ENCODE measurements at regions not wholly inside any gene's neighbourhood (a gene's known extent, or its start where the extent isn't known, plus 50 kb on each side); places are given as distances from the start of the nearest gene placed in this dataset.

DNA sequence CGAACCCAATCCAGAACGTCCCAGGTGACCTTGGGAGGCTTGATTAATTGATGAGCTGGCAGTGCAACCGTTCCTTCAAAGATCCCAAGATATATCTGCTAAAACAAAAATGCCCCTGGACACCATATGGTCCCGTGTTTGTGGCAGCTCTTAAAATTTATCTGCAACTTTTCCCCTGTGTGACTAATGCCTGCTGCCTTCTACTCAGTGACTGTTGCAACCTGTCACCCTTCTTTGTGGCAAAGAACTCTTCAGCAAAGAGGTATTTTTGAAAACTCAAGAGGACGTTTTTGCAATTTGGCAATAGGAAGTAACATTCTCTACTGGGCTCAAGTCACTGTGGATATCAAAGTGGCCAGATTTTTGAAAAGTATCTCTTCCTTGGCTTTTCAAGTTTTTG lies 75.8 kb upstream of the SOD3 start:
- no peak for DNase-seq (ENCODE audit: low spot score)

GRCh38 chr4:24720436-24720835 lies 74.9 kb upstream of the SOD3 start:
- DNase-seq (ENCODE audit: low spot score), result no peak

- DNase-seq (ENCODE audit: low spot score), result no peak
Measured at GRCh38 chr4:24720979-24721378, 74.4 kb upstream of the SOD3 start.

GRCh38 chr4:24722026-24722568 lies 73.3 kb upstream of the SOD3 start:
- no peak for DNase-seq (ENCODE audit: low spot score)

GRCh38 chr4:24727390-24728224 lies 67.8 kb upstream of the SOD3 start:
- no peak for DNase-seq (ENCODE audit: low spot score)

- no peak for DNase-seq (ENCODE audit: low spot score)
Measured at GRCh38 chr4:24729119-24729730, 66.1 kb upstream of the SOD3 start.

- DNase-seq (ENCODE audit: low spot score), result peak; percentile 89
Measured at GRCh38 chr4:24730256-24731001, 64.9 kb upstream of the SOD3 start.

DNA sequence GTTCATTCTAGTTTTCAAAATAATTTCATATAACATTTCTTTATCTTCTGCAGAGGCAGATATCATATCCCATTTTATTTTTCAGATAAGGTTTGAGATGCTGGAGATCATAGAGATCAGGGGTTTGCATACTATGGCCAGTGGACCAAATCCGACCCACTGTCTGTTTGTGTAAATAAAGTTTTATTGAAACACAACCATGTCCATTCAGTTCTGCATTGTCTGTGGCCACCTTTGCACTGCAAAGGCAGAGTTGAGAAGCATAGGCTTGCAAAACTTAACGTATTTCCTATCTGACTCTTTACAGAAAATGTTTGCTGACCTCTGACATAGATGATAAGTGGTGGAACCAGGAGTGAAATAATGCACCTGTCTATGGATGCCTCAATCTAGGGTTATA lies 63.9 kb upstream of the SOD3 start:
- DNase-seq (ENCODE audit: low spot score), result no peak

- peak; percentile 44 for DNase-seq (ENCODE audit: low spot score)
Measured at GRCh38 chr4:24734511-24734910, 60.9 kb upstream of the SOD3 start.

DNA sequence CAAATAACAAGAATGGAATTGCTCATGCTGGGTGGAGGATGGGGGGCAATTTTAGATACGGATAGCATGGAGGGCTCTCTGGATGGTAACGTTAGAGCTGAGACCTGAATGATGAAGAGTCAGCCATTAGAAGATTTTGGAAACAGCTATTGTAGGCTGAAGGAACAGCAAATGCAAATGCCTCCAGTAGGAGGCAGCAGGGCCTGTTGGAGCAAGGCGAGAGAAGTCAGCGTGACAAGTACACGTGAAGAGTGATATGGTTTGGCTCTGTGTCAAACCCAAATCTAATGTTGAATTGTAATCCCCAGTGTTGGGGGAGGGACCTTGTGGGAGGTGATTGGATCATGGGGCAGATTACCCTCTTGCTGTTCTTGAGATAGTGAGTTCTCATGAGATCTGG lies 59.3 kb upstream of the SOD3 start:
- DNase-seq (ENCODE audit: low spot score), result no peak

- no peak for DNase-seq (ENCODE audit: low spot score)
Measured at GRCh38 chr4:24741910-24742309, 53.5 kb upstream of the SOD3 start.

DNA sequence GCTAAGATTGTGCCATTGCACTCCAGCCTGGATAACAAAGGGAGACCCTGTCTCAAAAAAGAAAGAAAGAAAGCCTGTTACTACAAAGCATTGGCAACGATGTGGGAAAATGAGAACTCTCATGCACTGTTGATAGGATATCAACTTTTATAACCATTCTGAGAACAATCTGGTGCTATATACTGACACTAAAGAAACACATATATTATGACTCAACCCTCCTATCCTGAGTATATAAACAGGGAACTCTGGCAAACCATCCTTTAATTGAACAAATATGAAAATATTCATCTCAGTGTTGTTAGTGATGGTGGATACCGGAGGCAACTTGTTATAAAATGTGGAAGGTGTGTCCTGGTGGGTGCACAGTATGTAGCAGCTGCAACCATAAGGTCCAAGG lies 53.0 kb upstream of the SOD3 start:
- no peak for DNase-seq (ENCODE audit: low spot score)

GRCh38 chr4:24742773-24743172 lies 52.6 kb upstream of the SOD3 start:
- DNase-seq (ENCODE audit: low spot score), result no peak

DNA sequence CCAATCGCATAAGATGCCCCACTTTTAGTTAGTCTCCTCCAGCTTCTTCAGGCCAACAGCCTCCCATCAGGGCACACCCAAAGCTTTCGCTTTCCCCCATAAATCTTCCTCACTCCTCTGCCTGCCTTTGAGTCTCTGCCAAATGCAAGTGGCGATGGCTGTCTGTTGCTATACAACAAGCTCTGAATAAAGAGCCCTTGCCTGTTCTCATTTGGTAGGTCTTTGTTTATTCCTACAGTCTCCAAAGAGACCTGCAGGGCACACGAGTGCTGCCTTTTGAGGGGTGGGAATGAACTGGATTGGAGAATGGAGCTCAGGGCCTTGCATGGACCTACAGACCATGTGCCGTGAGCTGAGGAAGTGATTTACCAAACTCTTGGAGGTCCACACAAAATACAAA lies 52.2 kb upstream of the SOD3 start:
- no peak for DNase-seq (ENCODE audit: low spot score)

DNA sequence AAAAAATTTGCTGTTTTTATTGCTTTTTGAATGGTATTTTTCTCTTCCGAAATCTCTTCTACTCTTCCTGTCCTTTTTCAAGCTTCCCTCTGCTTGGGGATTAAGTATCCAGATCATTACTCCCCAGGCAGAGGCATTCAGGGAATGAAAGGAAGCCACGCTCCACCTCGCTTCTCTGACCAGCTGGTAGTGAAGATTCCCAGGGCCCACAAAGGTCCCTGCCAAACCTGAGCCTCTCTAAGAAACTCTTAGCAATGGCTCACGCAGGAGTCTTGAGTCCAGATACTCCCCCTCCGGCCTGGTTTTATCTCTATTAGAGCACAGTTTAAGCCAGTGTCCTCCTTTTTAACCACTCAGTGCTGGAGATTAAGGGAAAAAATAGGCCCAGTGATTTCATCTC lies 51.4 kb upstream of the SOD3 start:
- no peak for DNase-seq (ENCODE audit: low spot score)

DNA sequence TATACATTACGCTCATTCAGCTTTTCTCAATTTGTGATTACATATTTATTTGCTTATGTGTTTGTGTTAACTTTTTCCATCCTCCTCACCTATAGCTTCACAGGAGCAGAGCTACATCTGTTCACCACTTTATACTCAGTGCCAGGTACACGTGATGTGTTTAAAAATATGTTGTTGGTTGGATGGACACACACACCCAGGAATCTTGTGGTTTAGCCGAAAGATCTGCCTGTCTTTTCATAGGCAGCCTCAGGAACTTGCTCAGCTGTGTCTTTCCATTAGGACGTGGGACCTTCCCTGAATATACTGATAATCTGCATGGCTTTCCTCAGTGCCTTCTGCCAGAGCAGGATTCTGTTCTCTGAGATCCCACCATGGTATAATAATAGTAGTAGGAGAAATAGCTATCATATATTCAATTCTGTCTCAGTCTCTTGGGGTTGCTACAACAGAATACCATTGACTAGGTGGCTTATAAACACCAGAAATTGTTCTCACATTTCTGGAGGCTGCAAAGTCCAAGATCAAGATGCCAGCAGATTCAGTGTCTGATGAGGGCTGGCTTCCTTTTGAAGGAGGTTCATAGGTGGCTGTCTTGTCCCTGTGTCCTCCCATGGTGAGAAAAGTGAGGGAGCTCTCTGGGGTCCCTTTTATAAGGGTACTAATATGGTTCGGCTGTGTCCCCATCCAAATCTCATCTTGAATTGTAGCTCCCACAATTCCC lies 50.0 kb upstream of the SOD3 start:
- no peak for DNase-seq (ENCODE audit: low spot score)
